Loucy (cell line): ENCODE measurements at regions not wholly inside any gene's neighbourhood (a gene's known extent, or its start where the extent isn't known, plus 50 kb on each side); places are given as distances from the start of the nearest gene placed in this dataset.

Experiments
- H2AFZ ChIP-seq: fragments of 200-600 bp; sonication (generic); 2 replicates; pipeline ENCODE4 v1.6.0; 2016; ENCODE audit warnings: antibody characterized with exemption, mild to moderate bottlenecking, low read length, moderate library complexity
- H3F3A ChIP-seq: fragments of 200-600 bp; 2 replicates; pipeline ENCODE4 v1.6.0; 2016; ENCODE audit warnings: antibody characterized with exemption, low read depth, mild to moderate bottlenecking
- H3K27me3 ChIP-seq: fragments of 200-600 bp; sonication (generic); 2 replicates; pipeline ENCODE4 v1.6.1; 2014; ENCODE audit warnings: low read length, mild to moderate bottlenecking; ENCODE audit not compliant: insufficient read depth, poor library complexity, severe bottlenecking
- H3K36me3 ChIP-seq: fragments of 200-600 bp; sonication (generic); 2 replicates; pipeline ENCODE4 v1.6.1; 2016; ENCODE audit warnings: low read length; ENCODE audit not compliant: insufficient read depth
- H3K4me1 ChIP-seq: fragments of 200-600 bp; sonication (generic); 2 replicates; pipeline ENCODE4 v1.5.1; 2014; ENCODE audit warnings: low read length, mild to moderate bottlenecking; ENCODE audit not compliant: insufficient read depth, poor library complexity, severe bottlenecking
- H3K4me2 ChIP-seq: fragments of 200-600 bp; sonication (generic); 2 replicates; pipeline ENCODE4 v1.6.0; 2014; ENCODE audit warnings: antibody characterized with exemption, low read length, low read depth, mild to moderate bottlenecking; ENCODE audit not compliant: poor library complexity, severe bottlenecking
- H3K4me3 ChIP-seq: fragments of 200-600 bp; sonication (generic); 2 replicates; pipeline ENCODE4 v1.5.1; 2014; ENCODE audit warnings: low read length, mild to moderate bottlenecking, mixed read lengths; ENCODE audit not compliant: poor library complexity, severe bottlenecking
- H3K79me2 ChIP-seq: fragments of 200-600 bp; sonication (generic); 2 replicates; pipeline ENCODE4 v1.6.1; 2014; ENCODE audit warnings: low read length; ENCODE audit not compliant: insufficient read depth
- H3K9ac ChIP-seq: fragments of 200-600 bp; sonication (generic); 2 replicates; pipeline ENCODE4 v1.6.0; 2014; ENCODE audit warnings: mild to moderate bottlenecking, low read depth, low read length, moderate library complexity; ENCODE audit not compliant: poor library complexity, severe bottlenecking
- H3K9me2 ChIP-seq: fragments of 200-600 bp; sonication (generic); replicated peaks from 2 replicates; pipeline ENCODE4 v1.6.1; 2016; ENCODE audit warnings: low read depth, low read length, mixed read lengths
- H3K9me3 ChIP-seq: fragments of 200-600 bp; sonication (generic); 2 replicates; pipeline ENCODE4 v1.6.1; 2014; ENCODE audit warnings: mild to moderate bottlenecking, antibody characterized with exemption, low read length, low read depth; ENCODE audit not compliant: insufficient read depth
- H4K20me1 ChIP-seq: fragments of 200-600 bp; sonication (generic); 2 replicates; pipeline ENCODE4 v1.6.0; 2014; ENCODE audit warnings: antibody characterized with exemption, low read length, mild to moderate bottlenecking; ENCODE audit not compliant: insufficient read depth, poor library complexity, severe bottlenecking
- CTCF ChIP-seq: fragments of 200-600 bp; sonication (generic); conservative IDR thresholded peaks from 2 replicates; pipeline ENCODE4 v1.5.1; 2014; ENCODE audit warnings: mild to moderate bottlenecking, antibody characterized with exemption, low read length
- EZH2phosphoT487 ChIP-seq: fragments of 200-600 bp; IDR thresholded peaks from 2 replicates; pipeline ENCODE4 v1.6.1; 2018; ENCODE audit warnings: antibody characterized with exemption, mild to moderate bottlenecking, moderate library complexity, borderline replicate concordance

DNA sequence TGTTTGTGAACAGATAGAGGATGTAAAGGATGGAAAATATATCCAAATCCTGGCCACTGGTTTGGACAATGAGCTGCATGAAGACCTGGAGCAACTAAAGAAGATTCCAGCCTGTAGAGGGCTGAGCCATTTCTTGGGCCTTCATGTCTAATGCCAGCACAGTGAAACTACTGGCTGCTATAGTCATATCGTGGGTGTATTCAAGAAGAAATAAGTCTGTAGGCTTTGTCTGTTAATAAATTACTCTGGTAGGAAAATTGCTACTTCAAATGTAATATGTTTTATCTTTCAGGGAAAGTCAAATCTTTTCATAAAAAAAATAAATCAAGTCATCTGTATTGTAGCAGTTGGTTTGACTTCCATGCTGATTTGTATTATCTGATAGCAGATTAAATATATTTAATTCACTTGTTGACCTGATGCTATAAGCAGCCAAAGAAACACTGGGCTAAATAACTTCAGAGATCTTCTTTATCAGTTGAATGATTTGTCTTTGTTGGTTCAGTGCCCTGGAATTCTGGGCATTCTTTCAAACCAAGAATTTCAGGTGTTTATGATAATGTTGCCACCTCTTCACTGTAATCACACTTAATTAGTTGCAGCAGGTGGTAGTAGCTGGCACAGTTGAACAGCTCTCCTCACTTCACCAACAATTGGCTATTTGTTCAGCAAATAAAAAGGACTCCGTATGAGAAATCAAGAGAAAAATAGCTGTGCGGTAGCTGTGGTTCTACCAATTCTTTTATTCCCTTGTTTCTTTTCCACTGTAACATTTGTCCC lies 1109.5 kb downstream of the NSUN3 start:
- Histone ChIP-seq H3K9me3 (no peaks in the 10 kb centered on the region), H3K9me2 (no peaks in the 10 kb centered on the region), H3K4me2 (no peak overlapping the region), H3K79me2 (no peaks in the 10 kb centered on the region), H4K20me1 (no peaks in the 10 kb centered on the region), H3K4me3 (no peak overlapping the region), H3K4me1 (no peaks in the 10 kb centered on the region), H3K9ac (no peak overlapping the region), H3F3A (no peaks in the 10 kb centered on the region), H3K27me3 (no peaks in the 10 kb centered on the region), H2AFZ (no peak overlapping the region), H3K36me3 (no peaks in the 10 kb centered on the region)
- no peak for TF ChIP-seq CTCF
- no peak for TF ChIP-seq EZH2phosphoT487

DNA sequence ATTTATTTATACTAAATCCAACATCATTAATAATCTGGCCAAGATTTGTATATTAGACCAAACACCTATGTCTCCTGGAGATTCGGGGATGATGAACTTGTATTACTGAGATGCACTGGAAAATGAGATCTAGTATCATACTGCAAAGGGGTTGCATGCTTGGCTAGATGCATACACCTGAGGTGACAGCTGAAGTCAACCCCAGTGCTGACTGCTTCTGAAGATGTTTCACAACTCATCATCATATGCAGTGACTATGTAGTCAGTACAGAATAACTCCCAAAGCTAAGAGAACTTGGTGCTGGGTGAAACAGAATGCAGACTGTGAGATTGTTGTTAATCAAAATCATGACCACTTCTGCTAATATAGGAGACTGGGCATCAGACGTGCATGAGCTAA lies 1114.2 kb downstream of the NSUN3 start:
- Histone ChIP-seq H3K9ac (no peak overlapping the region), H3F3A (no peaks in the 10 kb centered on the region), H3K9me3 (no peaks in the 10 kb centered on the region), H3K4me1 (no peaks in the 10 kb centered on the region), H3K4me3 (no peak overlapping the region), H3K9me2 (no peaks in the 10 kb centered on the region), H3K27me3 (no peaks in the 10 kb centered on the region), H4K20me1 (no peaks in the 10 kb centered on the region), H3K36me3 (no peaks in the 10 kb centered on the region), H2AFZ (no peak overlapping the region), H3K4me2 (no peak overlapping the region), H3K79me2 (no peaks in the 10 kb centered on the region)
- TF ChIP-seq CTCF = no peak
- no peak for TF ChIP-seq EZH2phosphoT487

GRCh38 chr3:95184038-95184437 lies 1121.2 kb downstream of the NSUN3 start:
- no peaks in the 10 kb centered on the region for H3K36me3 ChIP-seq
- H3K79me2 ChIP-seq = no peaks in the 10 kb centered on the region
- H3K4me1 ChIP-seq = no peaks in the 10 kb centered on the region
- no peak overlapping the region for H2AFZ ChIP-seq
- H3K9me3 ChIP-seq = no peaks in the 10 kb centered on the region
- H3K27me3 ChIP-seq = no peaks in the 10 kb centered on the region
- H3K4me3 ChIP-seq = no peak overlapping the region
- H3K9ac ChIP-seq = no peak overlapping the region
- no peaks in the 10 kb centered on the region for H4K20me1 ChIP-seq
- H3K4me2 ChIP-seq = no peak overlapping the region
- no peak for TF ChIP-seq EZH2phosphoT487
- H3K9me2 ChIP-seq = no peaks in the 10 kb centered on the region
- H3F3A ChIP-seq = no peaks in the 10 kb centered on the region

DNA sequence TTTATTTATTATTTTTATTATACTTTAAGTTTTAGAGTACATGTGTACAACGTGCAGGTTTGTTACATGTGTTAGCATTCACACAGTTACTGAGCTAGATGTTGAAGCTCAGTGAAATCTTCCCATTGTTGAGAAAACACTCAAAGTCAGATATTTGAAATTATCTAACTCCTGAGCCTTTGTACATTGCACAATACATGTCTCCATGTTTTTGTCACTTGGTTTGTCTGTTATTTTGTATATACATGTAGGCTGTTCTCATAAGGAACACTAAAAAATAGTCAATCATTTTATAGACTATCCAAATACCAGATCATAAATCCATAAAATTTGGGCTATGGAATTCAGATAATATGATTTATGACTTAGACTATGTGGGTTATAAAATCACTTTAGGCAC lies 1126.5 kb downstream of the NSUN3 start:
- Histone ChIP-seq H3K4me1 (no peaks in the 10 kb centered on the region), H3K79me2 (no peaks in the 10 kb centered on the region), H3K4me3 (no peak overlapping the region), H4K20me1 (no peaks in the 10 kb centered on the region), H3K36me3 (no peaks in the 10 kb centered on the region), H3K4me2 (no peak overlapping the region), H3F3A (no peaks in the 10 kb centered on the region), H3K27me3 (no peaks in the 10 kb centered on the region), H3K9ac (no peak overlapping the region), H2AFZ (no peak overlapping the region), H3K9me2 (no peaks in the 10 kb centered on the region), H3K9me3 (no peaks in the 10 kb centered on the region)
- TF ChIP-seq CTCF (no peak), EZH2phosphoT487 (no peak)
